A549 (cell line): ENCODE measurements at regions not wholly inside any gene's neighbourhood (a gene's known extent, or its start where the extent isn't known, plus 50 kb on each side); places are given as distances from the start of the nearest gene placed in this dataset.

Experiments used
- ATAC-seq, 2 experiments: fragments of 200-7000 bp in 1 of 2; fragments of >200 bp in 1 of 2; cut with Nextera tagmentation in 1 of 2; cut with Tn5 transposase in 1 of 2; 3 replicates each; pipeline versions ENCODE4 v1.8.0 to v1.9.1; 2018 to 2020; ENCODE audit warnings: mild to moderate bottlenecking in 1 of 2, moderate library complexity in 1 of 2
- CTCF ChIA-PET: fragments of 300-600 bp; sonication (Branson Sonifier 250); formaldehyde crosslinking; extraction: SDS; loops from one replicate; lab custom pipeline; 2021; ENCODE audit warnings: antibody characterized with exemption, inconsistent platforms; lab: Yijun Ruan, JAX
- POLR2A ChIA-PET: fragments of 350-600 bp; formaldehyde crosslinking; extraction: SDS; loops from one replicate; lab custom pipeline; 2021; ENCODE audit warnings: antibody characterized with exemption, inconsistent platforms; lab: Yijun Ruan, JAX
- DNase-seq, 2 experiments: peaks; one replicate each; pipeline versions ENCODE4 v3.0.0 to v3.0.0-alpha.2; 2011 to 2016; ENCODE audit warnings: low read depth in 1 of 2, low spot score in 1 of 2
- FAIRE-seq: peaks from 2 replicates; lab custom pipeline; 2011; peaks lifted over from hg19 to GRCh38; lab: Jason Lieb, UNC
- H3K27ac ChIP-seq, 2 experiments: fragments of >200 bp; sonication (Bioruptor Twin); formaldehyde crosslinking; 3 replicates each; pipeline ENCODE4 v1.5.1; 2016 to 2017
- H3K4me1 ChIP-seq: fragments of >200 bp; sonication (Bioruptor Twin); formaldehyde crosslinking; 3 replicates; pipeline ENCODE4 v1.6.1; 2016
- H3K4me2 ChIP-seq: fragments of >200 bp; sonication (Bioruptor Twin); formaldehyde crosslinking; 3 replicates; pipeline ENCODE4 v1.6.1; 2016
- H3K4me3 ChIP-seq: fragments of >200 bp; sonication (Bioruptor Twin); formaldehyde crosslinking; 3 replicates; pipeline ENCODE4 v1.5.1; 2016
- H3K9me3 ChIP-seq: fragments of >200 bp; sonication (Bioruptor Twin); formaldehyde crosslinking; 3 replicates; pipeline ENCODE4 v1.6.1; 2016
- ATOH8 ChIP-seq: fragments of 250-450 bp; sonication (Bioruptor Pico); IDR thresholded peaks from 2 replicates; pipeline ENCODE4 v1.5.0; 2020; ENCODE audit warnings: low read depth, mild to moderate bottlenecking, moderate library complexity
- CEBPB ChIP-seq, 2 experiments: fragments of >200 bp in 1 of 2; sonication (Bioruptor Twin) in 1 of 2; formaldehyde crosslinking in 1 of 2; IDR thresholded peaks; 2 replicates each; pipeline ENCODE4 v1.6.1; 2012 to 2016
- CHD2 ChIP-seq: fragments of 150-350 bp; IDR thresholded peaks from 2 replicates; pipeline ENCODE4 v1.6.1; 2014; ENCODE audit warnings: low read length; ENCODE audit not compliant: partially characterized antibody
- CHD4 ChIP-seq: fragments of 200-600 bp; sonication (generic); IDR thresholded peaks from 2 replicates; pipeline ENCODE4 v1.6.1; 2016; ENCODE audit warnings: antibody characterized with exemption, mild to moderate bottlenecking, borderline replicate concordance
- ELK1 ChIP-seq: fragments of 150-350 bp; IDR thresholded peaks from 2 replicates; pipeline ENCODE4 v1.6.1; 2014; ENCODE audit warnings: low read depth, mild to moderate bottlenecking, low read length
- EP300 ChIP-seq, 2 experiments: fragments of >200 bp; sonication (Bioruptor Twin); formaldehyde crosslinking; IDR thresholded peaks; 2 replicates in 1 of 2; 3 replicates in 1 of 2; pipeline ENCODE4 v1.6.1; 2016 to 2017
- ESRRA ChIP-seq: fragments of 150-350 bp; IDR thresholded peaks from 2 replicates; pipeline ENCODE4 v1.6.1; 2014; ENCODE audit warnings: mild to moderate bottlenecking, low read length, borderline replicate concordance
- FOSB ChIP-seq: fragments of 250-450 bp; sonication (Bioruptor Pico); IDR thresholded peaks from 2 replicates; pipeline ENCODE4 v1.5.0; 2020; ENCODE audit warnings: mild to moderate bottlenecking, moderate library complexity
- HDAC2 ChIP-seq: fragments of 200-600 bp; sonication (generic); IDR thresholded peaks from 2 replicates; pipeline ENCODE4 v1.6.1; 2016
- HOXA7 ChIP-seq: fragments of 250-450 bp; sonication (Bioruptor Pico); IDR thresholded peaks from 2 replicates; pipeline ENCODE4 v1.5.0; 2020; ENCODE audit warnings: mild to moderate bottlenecking, moderate library complexity
- HOXB5 ChIP-seq: fragments of 250-450 bp; sonication (Bioruptor Pico); IDR thresholded peaks from 2 replicates; pipeline ENCODE4 v1.5.0; 2020; ENCODE audit warnings: mild to moderate bottlenecking, moderate library complexity
- JUNB ChIP-seq: fragments of >200 bp; sonication (Bioruptor Twin); formaldehyde crosslinking; IDR thresholded peaks from 2 replicates; pipeline ENCODE4 v1.6.1; 2016
- KDM1A ChIP-seq: fragments of 200-600 bp; sonication (generic); IDR thresholded peaks from 2 replicates; pipeline ENCODE4 v1.6.1; 2016; ENCODE audit warnings: low read depth, mild to moderate bottlenecking
- MAFK ChIP-seq: fragments of 450-650 bp; IDR thresholded peaks from 2 replicates; pipeline ENCODE4 v1.6.1; 2014; ENCODE audit not compliant: partially characterized antibody
- MAX ChIP-seq: IDR thresholded peaks from 2 replicates; pipeline ENCODE4 v1.6.1; 2012
- MYC ChIP-seq: IDR thresholded peaks from 2 replicates; pipeline ENCODE4 v1.6.1; 2012; ENCODE audit warnings: mild to moderate bottlenecking, inconsistent platforms, low read length, improper control_type of control experiment, borderline replicate concordance
- NFE2L2 ChIP-seq: fragments of 150-350 bp; conservative IDR thresholded peaks from 2 replicates; pipeline ENCODE4 v1.6.1; 2014; ENCODE audit warnings: low read length
- PHF8 ChIP-seq: fragments of 200-600 bp; sonication (generic); IDR thresholded peaks from 2 replicates; pipeline ENCODE4 v1.6.1; 2016; ENCODE audit warnings: low read depth, mild to moderate bottlenecking, antibody characterized with exemption, moderate library complexity, borderline replicate concordance
- POLR2AphosphoS2 ChIP-seq: conservative IDR thresholded peaks from 2 replicates; pipeline ENCODE4 v1.6.1; 2012; ENCODE audit warnings: low read length, improper control_type of control experiment, inconsistent platforms
- RFX5 ChIP-seq: fragments of 450-650 bp; IDR thresholded peaks from 2 replicates; pipeline ENCODE4 v1.7.1; 2014; ENCODE audit warnings: antibody characterized with exemption, mild to moderate bottlenecking, moderate library complexity
- SREBF2 ChIP-seq: fragments of 450-650 bp; IDR thresholded peaks from 2 replicates; pipeline ENCODE4 v1.6.1; 2014; ENCODE audit warnings: mild to moderate bottlenecking, moderate library complexity
- TP53 ChIP-seq: fragments of 250-450 bp; sonication (Bioruptor Pico); IDR thresholded peaks from 2 replicates; pipeline ENCODE4 v1.5.0; 2021; ENCODE audit warnings: mild to moderate bottlenecking, moderate library complexity
- ZC3H11A ChIP-seq: fragments of 450-650 bp; IDR thresholded peaks from 2 replicates; pipeline ENCODE4 v1.6.1; 2014; ENCODE audit warnings: antibody characterized with exemption, mild to moderate bottlenecking
- ZFP36 ChIP-seq: fragments of 450-650 bp; IDR thresholded peaks from 2 replicates; pipeline ENCODE4 v1.6.1; 2014; ENCODE audit warnings: borderline replicate concordance; ENCODE audit not compliant: partially characterized antibody
- ZSCAN20 ChIP-seq: fragments of 250-450 bp; sonication (Bioruptor Pico); IDR thresholded peaks from 2 replicates; pipeline ENCODE4 v1.8.0; 2022; ENCODE audit warnings: mild to moderate bottlenecking, moderate library complexity
- WGBS: methylation state at CpG from one replicate; pipeline ENCODE4 v1.1.6; 2017; ENCODE audit errors: missing lambda C conversion rate; 5-methylcytosine and 5-hydroxymethylcytosine counted together

- H3K27ac ChIP-seq = no peak overlapping the region
- TF ChIP-seq JUNB (no peak), NFE2L2 (no peak), SREBF2 (no peak), RFX5 (no peak), ELK1 (no peak), MAX (no peak), CEBPB (IDR thresholded peaks at IDR 0.05) (no peak), ESRRA (no peak), HDAC2 (no peak), ZSCAN20 (no peak), HOXA7 (CRISPR knock-in tag) (no peak)
- H3K4me3 ChIP-seq = no peak overlapping the region
- no peaks in the 10 kb centered on the region for H3K4me1 ChIP-seq
- CTCF ChIA-PET = interaction anchor here (1.2 kb wide), 1 partner anchor 10 kb away, joined by 3 read pairs; no protein-coding TSS in a partner anchor
- WGBS = 9% methylated on average over 7 of the region's 10 CpGs
- no peak for DNase-seq
- FAIRE-seq = no peak
- no peak overlapping the region for H3K4me2 ChIP-seq
- ATAC-seq = no peak
- POLR2A ChIA-PET = no interaction called here
- H3K9me3 ChIP-seq = no peaks in the 10 kb centered on the region
These were observed 62.0 kb upstream of the TUNAR start for GRCh38 chr14:95814363-95815225.

- CTCF ChIA-PET = interaction anchor here (1.8 kb wide), 1 partner anchor 17 kb away, joined by 5 read pairs; no protein-coding TSS in a partner anchor
- POLR2A ChIA-PET = no interaction called here
- no peak overlapping the region for H3K27ac ChIP-seq
These were observed 64.8 kb upstream of the TUNAR start for GRCh38 chr14:95811813-95812212.

More at GRCh38 chr14:95811813-95812212, 64.8 kb upstream of the TUNAR start:
- 23% methylated on average over 4 of the region's 4 CpGs for WGBS
- no peaks in the 10 kb centered on the region for H3K9me3 ChIP-seq
- H3K4me1 ChIP-seq = no peaks in the 10 kb centered on the region
- ATAC-seq = no peak
- DNase-seq = no peak
- no peak overlapping the region for H3K4me2 ChIP-seq
- TF ChIP-seq ZSCAN20 (no peak), ESRRA (no peak), POLR2AphosphoS2 (no peak), ATOH8 (no peak), CHD2 (no peak), CHD4 (no peak), TP53 (CRISPR knock-in tag) (no peak), ZFP36 (no peak), KDM1A (no peak), HOXA7 (CRISPR knock-in tag) (no peak), MYC (no peak), MAFK (no peak), HOXB5 (CRISPR knock-in tag) (no peak), ELK1 (no peak), FOSB (no peak), EP300 (IDR thresholded peaks at IDR 0.05) (no peak), ZC3H11A (no peak), PHF8 (no peak)
- FAIRE-seq = no peak
- H3K4me3 ChIP-seq = no peak overlapping the region
